ENCODE measurements at regions not wholly inside any gene's neighbourhood (a gene's known extent, or its start where the extent isn't known, plus 50 kb on each side); places are given as distances from the start of the nearest gene placed in this dataset.

DNA sequence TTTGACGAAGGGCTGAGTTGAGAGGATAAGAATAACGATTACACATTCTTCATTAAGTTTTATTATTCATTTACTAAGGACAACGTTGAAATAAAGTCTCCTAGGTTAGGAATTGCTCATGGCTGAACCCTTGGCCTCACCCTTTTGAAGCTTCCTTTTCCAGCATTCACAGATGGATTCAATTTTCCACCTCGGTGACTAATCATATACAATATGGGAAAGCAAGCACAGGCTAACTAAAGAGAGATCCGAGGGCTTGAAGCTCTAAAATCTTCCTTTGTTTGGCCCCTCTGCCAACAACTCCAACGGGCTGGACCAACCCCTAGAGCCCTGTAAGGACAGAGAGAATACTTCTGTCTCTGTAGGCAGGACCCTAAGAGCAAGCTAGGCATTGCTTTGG lies 159.5 kb downstream of the SOD2 start:
- no peak overlapping the region for H3K4me3 ChIP-seq (replicated peaks; ENCODE audit: low read depth, low read length)
- TF ChIP-seq, protein P1, sequence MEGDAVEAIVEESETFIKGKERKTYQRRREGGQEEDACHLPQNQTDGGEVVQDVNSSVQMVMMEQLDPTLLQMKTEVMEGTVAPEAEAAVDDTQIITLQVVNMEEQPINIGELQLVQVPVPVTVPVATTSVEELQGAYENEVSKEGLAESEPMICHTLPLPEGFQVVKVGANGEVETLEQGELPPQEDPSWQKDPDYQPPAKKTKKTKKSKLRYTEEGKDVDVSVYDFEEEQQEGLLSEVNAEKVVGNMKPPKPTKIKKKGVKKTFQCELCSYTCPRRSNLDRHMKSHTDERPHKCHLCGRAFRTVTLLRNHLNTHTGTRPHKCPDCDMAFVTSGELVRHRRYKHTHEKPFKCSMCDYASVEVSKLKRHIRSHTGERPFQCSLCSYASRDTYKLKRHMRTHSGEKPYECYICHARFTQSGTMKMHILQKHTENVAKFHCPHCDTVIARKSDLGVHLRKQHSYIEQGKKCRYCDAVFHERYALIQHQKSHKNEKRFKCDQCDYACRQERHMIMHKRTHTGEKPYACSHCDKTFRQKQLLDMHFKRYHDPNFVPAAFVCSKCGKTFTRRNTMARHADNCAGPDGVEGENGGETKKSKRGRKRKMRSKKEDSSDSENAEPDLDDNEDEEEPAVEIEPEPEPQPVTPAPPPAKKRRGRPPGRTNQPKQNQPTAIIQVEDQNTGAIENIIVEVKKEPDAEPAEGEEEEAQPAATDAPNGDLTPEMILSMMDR (IDR thresholded peaks at IDR 0.05; ENCODE audit: insufficient read depth, low read length, poor library complexity, severe bottlenecking): no peak
- no peaks in the 10 kb centered on the region for H3K36me3 ChIP-seq (ENCODE audit: control insufficient read depth, insufficient read depth, low read length)
- DNase-seq (ENCODE audit: extremely low read depth, insufficient read length): no peak
- no peaks in the 10 kb centered on the region; the same call in 1 of the 2 replicates for H3K27me3 ChIP-seq (replicated peaks; ENCODE audit: control insufficient read depth, insufficient read depth, low read length)

DNA sequence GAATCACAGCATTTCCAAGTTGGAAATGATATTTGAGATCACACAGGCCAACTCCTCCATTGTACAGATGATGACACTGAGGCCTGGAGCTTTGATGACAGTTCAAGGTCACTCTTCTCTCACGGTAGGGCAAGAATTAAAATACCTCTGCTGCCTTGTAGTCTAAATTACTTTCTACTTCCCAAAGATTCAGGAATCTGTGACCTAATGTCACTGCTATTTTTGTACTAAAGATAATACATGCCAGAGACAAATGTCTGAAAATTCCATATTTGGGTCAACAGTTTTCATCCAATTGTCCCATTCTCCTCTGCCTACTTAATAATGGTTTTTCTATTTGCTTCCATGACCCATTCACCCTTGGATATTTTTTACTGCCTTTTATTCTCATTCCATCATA lies 160.0 kb downstream of the SOD2 start:
- TF ChIP-seq, protein P1 (IDR thresholded peaks at IDR 0.05; ENCODE audit: insufficient read depth, low read length, poor library complexity, severe bottlenecking): no peak
- no peak for DNase-seq (ENCODE audit: extremely low read depth, insufficient read length)
- H3K4me3 ChIP-seq (replicated peaks; ENCODE audit: low read depth, low read length): no peak overlapping the region
- H3K27me3 ChIP-seq (replicated peaks; ENCODE audit: control insufficient read depth, insufficient read depth, low read length): no peaks in the 10 kb centered on the region; the same call in 1 of the 2 replicates
- no peaks in the 10 kb centered on the region for H3K36me3 ChIP-seq (ENCODE audit: control insufficient read depth, insufficient read depth, low read length)

DNA sequence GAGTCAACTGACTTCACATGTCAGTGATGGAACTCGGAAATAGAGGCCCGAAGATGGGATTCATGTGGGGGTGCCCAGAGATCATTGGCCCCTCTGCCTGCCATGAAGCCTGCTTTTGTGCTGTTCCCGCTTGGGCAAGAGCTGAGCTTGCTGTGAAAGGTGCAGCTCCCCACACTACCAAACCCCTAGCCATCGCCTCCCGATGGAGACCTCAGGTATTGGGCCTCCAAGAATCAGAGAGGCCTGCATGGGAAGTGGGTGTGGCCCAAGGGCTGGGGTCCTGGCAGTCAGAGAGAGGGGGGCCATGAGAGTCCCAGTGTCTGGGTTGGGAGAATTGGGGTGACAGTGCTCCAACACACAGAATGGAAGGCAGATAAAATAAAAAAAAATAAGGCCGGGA lies 160.9 kb downstream of the SOD2 start:
- no peak overlapping the region for H3K4me3 ChIP-seq (replicated peaks; ENCODE audit: low read depth, low read length)
- no peak for DNase-seq (ENCODE audit: extremely low read depth, insufficient read length)
- H3K36me3 ChIP-seq (ENCODE audit: control insufficient read depth, insufficient read depth, low read length): no peaks in the 10 kb centered on the region
- no peaks in the 10 kb centered on the region; the same call in 1 of the 2 replicates for H3K27me3 ChIP-seq (replicated peaks; ENCODE audit: control insufficient read depth, insufficient read depth, low read length)
- TF ChIP-seq, protein P1 (IDR thresholded peaks at IDR 0.05; ENCODE audit: insufficient read depth, low read length, poor library complexity, severe bottlenecking): no peak

DNA sequence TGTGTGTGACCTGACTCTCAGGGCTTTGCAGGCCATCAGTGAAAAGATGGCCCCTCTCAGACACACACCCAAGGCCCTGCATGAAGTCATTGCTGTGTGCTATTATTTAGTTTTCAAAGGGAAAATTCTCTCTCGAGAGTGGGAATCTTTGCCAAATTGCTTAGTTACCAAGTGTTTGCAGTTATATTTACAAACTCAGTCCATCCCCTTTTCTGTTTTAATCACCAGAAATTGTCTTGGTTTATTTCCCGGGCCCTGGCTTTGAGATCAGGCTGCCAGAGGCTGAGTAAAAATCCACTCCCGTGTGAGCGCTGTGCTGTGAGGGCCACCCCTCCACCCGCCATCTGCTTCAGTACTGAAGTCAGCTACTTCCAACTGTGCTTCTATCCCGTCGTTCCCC lies 163.1 kb downstream of the SOD2 start:
- H3K27me3 ChIP-seq (replicated peaks; ENCODE audit: control insufficient read depth, insufficient read depth, low read length): no peaks in the 10 kb centered on the region; the same call in 1 of the 2 replicates
- no peaks in the 10 kb centered on the region for H3K36me3 ChIP-seq (ENCODE audit: control insufficient read depth, insufficient read depth, low read length)
- no peak overlapping the region for H3K4me3 ChIP-seq (replicated peaks; ENCODE audit: low read depth, low read length)
- DNase-seq (ENCODE audit: extremely low read depth, insufficient read length): no peak
- TF ChIP-seq, protein P1 (IDR thresholded peaks at IDR 0.05; ENCODE audit: insufficient read depth, low read length, poor library complexity, severe bottlenecking): no peak

DNA sequence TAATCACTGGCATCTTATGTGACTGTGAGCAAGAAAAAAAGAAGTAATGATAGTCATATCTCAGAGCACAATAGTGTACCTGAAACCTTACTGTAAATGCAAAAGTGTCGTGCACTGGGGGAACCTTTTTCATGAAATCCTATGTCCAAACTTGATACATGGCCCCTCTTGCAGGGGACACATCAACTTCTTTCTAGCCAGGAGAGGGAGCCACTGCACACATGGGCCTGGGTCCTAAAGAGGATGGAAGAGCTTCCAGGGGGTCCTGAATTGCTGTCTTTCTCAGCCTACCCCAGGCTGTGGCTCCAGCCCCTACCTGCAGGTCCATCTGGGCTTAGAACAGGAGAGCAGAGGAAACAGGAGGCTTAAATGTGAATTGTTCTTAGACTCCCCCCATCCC lies 165.7 kb downstream of the SOD2 start:
- TF ChIP-seq, protein P1 (IDR thresholded peaks at IDR 0.05; ENCODE audit: insufficient read depth, low read length, poor library complexity, severe bottlenecking): no peak
- H3K27me3 ChIP-seq (replicated peaks; ENCODE audit: control insufficient read depth, insufficient read depth, low read length): no peaks in the 10 kb centered on the region; the same call in 1 of the 2 replicates
- H3K36me3 ChIP-seq (ENCODE audit: control insufficient read depth, insufficient read depth, low read length): no peaks in the 10 kb centered on the region
- no peak for DNase-seq (ENCODE audit: extremely low read depth, insufficient read length)
- H3K4me3 ChIP-seq (replicated peaks; ENCODE audit: low read depth, low read length): no peak overlapping the region

DNA sequence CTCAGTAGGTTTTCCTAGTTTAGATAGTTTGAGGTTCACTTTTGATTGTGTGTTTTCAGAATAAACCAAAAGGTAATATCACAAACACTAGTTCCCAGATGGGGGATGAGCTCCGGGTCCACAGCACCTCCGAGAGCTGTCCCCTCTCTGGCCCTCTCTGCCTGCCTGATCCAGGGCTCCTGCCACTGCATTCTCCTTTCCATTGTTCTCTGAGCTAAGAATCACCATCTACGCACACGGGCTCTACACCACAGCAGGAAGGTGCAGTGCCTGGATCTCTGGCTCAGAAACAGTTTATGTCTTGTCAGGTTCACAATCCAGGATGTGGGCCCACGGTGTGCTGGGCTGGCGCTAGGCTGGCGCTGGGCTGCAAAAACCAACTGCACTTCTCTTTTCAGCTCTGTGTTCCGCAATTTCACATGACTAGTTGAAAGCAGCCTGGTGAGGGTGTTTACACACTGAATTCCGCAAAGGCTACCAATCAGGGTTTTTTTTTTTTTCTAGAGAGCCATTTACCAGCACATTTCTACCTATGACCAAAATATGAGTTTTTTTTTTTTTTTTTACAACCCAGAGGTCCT lies 167.5 kb downstream of the SOD2 start:
- TF ChIP-seq, protein P1 (IDR thresholded peaks at IDR 0.05; ENCODE audit: insufficient read depth, low read length, poor library complexity, severe bottlenecking): no peak
- Histone ChIP-seq H3K27me3 (replicated peaks; ENCODE audit: control insufficient read depth, insufficient read depth, low read length) (no peaks in the 10 kb centered on the region), H3K36me3 (ENCODE audit: control insufficient read depth, insufficient read depth, low read length) (no peaks in the 10 kb centered on the region), H3K4me3 (replicated peaks; ENCODE audit: low read depth, low read length) (no peak overlapping the region)
- DNase-seq (ENCODE audit: extremely low read depth, insufficient read length): no peak
